Uterus (tissue), 3 donors: ENCODE measurements at regions not wholly inside any gene's neighbourhood (a gene's known extent, or its start where the extent isn't known, plus 50 kb on each side); places are given as distances from the start of the nearest gene placed in this dataset.

Experiments
- DNase-seq, 2 donors: peaks; one replicate each; pipeline ENCODE4 v3.0.0-alpha.2; 2019 to 2020
- H3K27ac ChIP-seq, 2 donors: fragments of 200-600 bp; sonication (generic); 1 replicate in 1 of 2; 2 replicates in 1 of 2; pipeline ENCODE4 v1.5.1; 2016 to 2018
- H3K27me3 ChIP-seq, 2 donors: fragments of 200-600 bp; sonication (generic); one replicate each; pipeline ENCODE4 v1.5.1; 2018 to 2019; ENCODE audit warnings: control low read depth in 1 of 2
- H3K36me3 ChIP-seq, 2 donors: fragments of 200-600 bp; sonication (generic); one replicate each; pipeline ENCODE4 v1.5.1; 2019; ENCODE audit warnings: control low read depth in 1 of 2
- H3K4me1 ChIP-seq, 2 donors: fragments of 200-600 bp; sonication (generic); one replicate each; pipeline ENCODE4 v1.5.1; 2018 to 2019; ENCODE audit warnings: control low read depth in 1 of 2
- H3K4me3 ChIP-seq, 2 donors: fragments of 200-600 bp; sonication (generic); 1 replicate in 1 of 2; 2 replicates in 1 of 2; pipeline ENCODE4 v1.5.1; 2018 to 2019; ENCODE audit warnings: mild to moderate bottlenecking in 1 of 2
- H3K9me3 ChIP-seq, 2 donors: fragments of 200-600 bp; sonication (generic); one replicate each; pipeline ENCODE4 v1.5.1; 2019; ENCODE audit warnings: control low read depth in 1 of 2
- CTCF ChIP-seq, 4 experiments: fragments of 200-600 bp in 2 of 4; fragments of 450-650 bp in 2 of 4; sonication (generic) in 2 of 4; IDR thresholded peaks; one replicate each; pipeline ENCODE4 v1.5.1; 2016 to 2019; ENCODE audit warnings: antibody characterized with exemption in 4 of 4, mild to moderate bottlenecking in 2 of 4, moderate library complexity in 1 of 4
- POLR2A ChIP-seq, 2 donors: fragments of 450-650 bp; IDR thresholded peaks; one replicate each; pipeline ENCODE4 v1.6.1; 2016; ENCODE audit warnings: antibody characterized with exemption in 2 of 2, mild to moderate bottlenecking in 1 of 2, moderate library complexity in 1 of 2
- intact Hi-C: fragments of 100-400 bp; cut with DNase I; formaldehyde crosslinking; loops from one replicate; pipeline ENCODE4 v1.15.1; 2023; ENCODE audit warnings: low total_unique reads
- donor health status: DM: yes; HTN: yes; CAD: no.

- no peak for DNase-seq
Observed at GRCh38 chr1:171421413-171422020, 63.8 kb upstream of the PRRC2C start.

GRCh38 chr1:171422511-171422910 is 62.8 kb upstream of the PRRC2C start:
- Histone ChIP-seq H3K27ac (no peak overlapping the region), H3K36me3 (no peaks in the 10 kb centered on the region), H3K27me3 (no peaks in the 10 kb centered on the region), H3K9me3 (no peaks in the 10 kb centered on the region), H3K4me3 (no peak overlapping the region), H3K4me1 (no peaks in the 10 kb centered on the region)
- TF ChIP-seq CTCF (IDR thresholded peaks at IDR 0.05) (no peak), POLR2A (IDR thresholded peaks at IDR 0.05) (no peak)
- intact Hi-C loops: no loop called here
- no peak for DNase-seq

More at GRCh38 chr1:171421413-171422020, 63.8 kb upstream of the PRRC2C start:
- H3K36me3 ChIP-seq: no peaks in the 10 kb centered on the region
- peak overlapping the region in 1 of 2 donors; percentile 13 for H3K27ac ChIP-seq
- H3K4me3 ChIP-seq: no peak overlapping the region
- no peaks in the 10 kb centered on the region for H3K9me3 ChIP-seq
- TF ChIP-seq POLR2A (IDR thresholded peaks at IDR 0.05) (no peak), CTCF (IDR thresholded peaks at IDR 0.05) (no peak)
- intact Hi-C loops: no loop called here
- H3K27me3 ChIP-seq: no peaks in the 10 kb centered on the region
- no peaks in the 10 kb centered on the region for H3K4me1 ChIP-seq

DNA sequence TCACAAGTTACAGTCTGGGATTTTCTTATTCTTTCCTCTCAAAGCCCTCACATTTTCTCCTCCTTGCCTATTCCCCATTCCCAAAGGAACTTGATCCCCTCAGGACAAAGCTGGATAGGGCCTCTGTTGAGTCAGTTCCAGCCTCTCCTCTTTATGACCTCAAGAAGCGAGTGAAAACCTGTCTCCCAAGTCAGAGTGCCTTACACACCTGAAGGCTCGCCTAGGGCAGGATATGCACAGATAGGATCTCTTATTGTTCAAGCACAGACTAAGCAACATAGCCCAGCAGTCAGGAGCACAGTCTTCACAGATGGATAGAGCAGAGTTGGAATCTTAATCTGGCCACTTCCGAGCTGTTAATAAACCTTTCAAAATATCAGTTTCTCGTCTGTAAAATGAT is 60.8 kb upstream of the PRRC2C start:
- intact Hi-C loops: no loop called here
- H3K9me3 ChIP-seq: no peaks in the 10 kb centered on the region
- H3K27me3 ChIP-seq: no peaks in the 10 kb centered on the region
- H3K4me1 ChIP-seq: no peaks in the 10 kb centered on the region
- TF ChIP-seq POLR2A (IDR thresholded peaks at IDR 0.05) (no peak), CTCF (IDR thresholded peaks at IDR 0.05) (no peak)
- no peak for DNase-seq
- no peaks in the 10 kb centered on the region for H3K36me3 ChIP-seq
- H3K4me3 ChIP-seq: no peak overlapping the region
- no peak overlapping the region for H3K27ac ChIP-seq

DNA sequence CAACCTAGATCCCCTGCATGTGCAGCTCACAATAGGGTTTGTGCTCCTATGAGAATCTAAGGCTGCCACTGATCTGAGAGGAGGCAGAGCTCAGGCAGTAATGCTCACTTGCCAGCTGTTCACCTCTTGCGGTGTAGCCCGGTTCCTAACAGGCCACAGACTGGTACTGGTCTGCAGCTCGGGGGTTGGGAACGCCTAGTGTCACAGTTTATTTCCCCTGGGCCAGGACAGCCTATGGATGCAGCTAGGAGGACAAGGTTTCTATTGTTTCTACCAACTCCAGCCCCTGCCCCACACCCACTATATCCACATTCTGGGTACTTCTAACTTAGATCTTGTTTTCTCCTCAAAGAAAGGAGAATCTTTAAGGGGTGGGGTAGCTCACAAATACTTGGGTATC is 58.7 kb upstream of the PRRC2C start:
- Histone ChIP-seq H3K4me3 (no peak overlapping the region), H3K27ac (no peak overlapping the region), H3K9me3 (no peaks in the 10 kb centered on the region), H3K27me3 (no peaks in the 10 kb centered on the region), H3K4me1 (no peaks in the 10 kb centered on the region), H3K36me3 (no peaks in the 10 kb centered on the region)
- intact Hi-C loops: no loop called here
- DNase-seq: no peak
- TF ChIP-seq POLR2A (IDR thresholded peaks at IDR 0.05) (no peak), CTCF (IDR thresholded peaks at IDR 0.05) (no peak)

DNA sequence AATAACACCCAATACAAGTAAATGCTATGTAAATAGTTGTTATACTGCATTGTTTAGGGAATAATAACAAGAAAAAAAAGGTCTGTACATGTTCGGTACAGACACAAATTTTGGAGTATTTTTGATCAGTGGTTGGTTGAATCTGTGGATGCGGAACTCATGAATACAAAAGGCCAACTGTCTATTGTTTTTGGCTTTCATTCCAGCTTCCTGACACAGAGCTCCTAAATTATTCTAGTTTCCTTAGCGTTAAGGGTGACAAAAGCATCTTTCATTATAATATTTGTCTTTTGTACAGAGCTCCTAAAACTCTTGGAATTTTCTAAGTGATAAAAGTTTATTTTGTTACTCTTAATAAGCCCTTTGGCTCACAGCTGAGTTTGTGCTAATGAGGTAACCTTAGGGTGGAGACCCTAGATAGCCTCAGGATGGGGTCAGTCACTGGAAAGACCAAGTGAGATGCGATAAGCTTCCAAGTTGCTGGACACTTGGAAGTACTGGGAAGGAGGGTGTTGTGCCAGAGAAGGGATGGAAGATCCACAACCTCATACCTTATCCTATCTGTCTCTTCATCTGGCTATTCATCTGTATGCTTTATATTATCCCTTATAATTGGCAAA is 57.4 kb upstream of the PRRC2C start:
- intact Hi-C loops: no loop called here
- H3K9me3 ChIP-seq: no peaks in the 10 kb centered on the region
- DNase-seq: no peak
- no peaks in the 10 kb centered on the region for H3K36me3 ChIP-seq
- TF ChIP-seq POLR2A (IDR thresholded peaks at IDR 0.05) (no peak), CTCF (IDR thresholded peaks at IDR 0.05) (no peak)
- no peaks in the 10 kb centered on the region for H3K4me1 ChIP-seq
- no peaks in the 10 kb centered on the region for H3K27me3 ChIP-seq
- no peak overlapping the region for H3K27ac ChIP-seq
- H3K4me3 ChIP-seq: no peak overlapping the region
